ENCODE measurements at regions not wholly inside any gene's neighbourhood (a gene's known extent, or its start where the extent isn't known, plus 50 kb on each side); places are given as distances from the start of the nearest gene placed in this dataset.

DNA sequence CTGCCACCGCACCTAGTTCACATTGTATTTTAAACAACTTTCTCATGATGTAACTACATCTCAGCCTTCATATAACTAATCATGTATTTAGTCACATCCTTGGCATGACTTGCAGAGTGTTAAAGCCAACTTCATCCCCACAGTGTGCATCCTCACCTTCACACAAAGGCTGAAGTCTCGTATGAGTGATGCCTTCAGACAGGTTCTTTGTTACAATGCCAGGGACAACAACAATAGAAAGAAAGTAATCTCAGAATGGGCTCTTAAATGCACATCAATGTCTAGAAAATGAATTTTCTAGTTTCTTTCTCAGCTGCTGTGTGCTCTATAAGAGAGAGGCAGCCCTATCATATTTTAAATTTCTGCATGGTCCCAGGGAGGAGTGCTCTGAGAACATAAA, 221.3 kb downstream of the DIO2 start:
- TF ChIP-seq, protein P1, sequence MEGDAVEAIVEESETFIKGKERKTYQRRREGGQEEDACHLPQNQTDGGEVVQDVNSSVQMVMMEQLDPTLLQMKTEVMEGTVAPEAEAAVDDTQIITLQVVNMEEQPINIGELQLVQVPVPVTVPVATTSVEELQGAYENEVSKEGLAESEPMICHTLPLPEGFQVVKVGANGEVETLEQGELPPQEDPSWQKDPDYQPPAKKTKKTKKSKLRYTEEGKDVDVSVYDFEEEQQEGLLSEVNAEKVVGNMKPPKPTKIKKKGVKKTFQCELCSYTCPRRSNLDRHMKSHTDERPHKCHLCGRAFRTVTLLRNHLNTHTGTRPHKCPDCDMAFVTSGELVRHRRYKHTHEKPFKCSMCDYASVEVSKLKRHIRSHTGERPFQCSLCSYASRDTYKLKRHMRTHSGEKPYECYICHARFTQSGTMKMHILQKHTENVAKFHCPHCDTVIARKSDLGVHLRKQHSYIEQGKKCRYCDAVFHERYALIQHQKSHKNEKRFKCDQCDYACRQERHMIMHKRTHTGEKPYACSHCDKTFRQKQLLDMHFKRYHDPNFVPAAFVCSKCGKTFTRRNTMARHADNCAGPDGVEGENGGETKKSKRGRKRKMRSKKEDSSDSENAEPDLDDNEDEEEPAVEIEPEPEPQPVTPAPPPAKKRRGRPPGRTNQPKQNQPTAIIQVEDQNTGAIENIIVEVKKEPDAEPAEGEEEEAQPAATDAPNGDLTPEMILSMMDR (IDR thresholded peaks at IDR 0.05), result no peak
- no peaks in the 10 kb centered on the region for H3K27me3 ChIP-seq
- H3K4me1 ChIP-seq, result no peaks in the 10 kb centered on the region
- no peaks in the 10 kb centered on the region for H3K36me3 ChIP-seq
- H3K4me3 ChIP-seq, result no peak overlapping the region
- no peak for DNase-seq
- H3K27ac ChIP-seq, result no peak overlapping the region
- no peaks in the 10 kb centered on the region for H3K9me3 ChIP-seq

GRCh38 chr14:79986251-79986650, 225.1 kb downstream of the DIO2 start:
- TF ChIP-seq, protein P1 (IDR thresholded peaks at IDR 0.05), result no peak
- TF ChIP-seq POLR2A (IDR thresholded peaks at IDR 0.05), result no peak
- Histone ChIP-seq H3K36me3 (no peaks in the 10 kb centered on the region), H3K27me3 (no peaks in the 10 kb centered on the region), H3K4me1 (no peaks in the 10 kb centered on the region), H3K4me3 (no peak overlapping the region), H3K9me3 (no peaks in the 10 kb centered on the region), H3K27ac (no peak overlapping the region)
- no peak for DNase-seq

DNA sequence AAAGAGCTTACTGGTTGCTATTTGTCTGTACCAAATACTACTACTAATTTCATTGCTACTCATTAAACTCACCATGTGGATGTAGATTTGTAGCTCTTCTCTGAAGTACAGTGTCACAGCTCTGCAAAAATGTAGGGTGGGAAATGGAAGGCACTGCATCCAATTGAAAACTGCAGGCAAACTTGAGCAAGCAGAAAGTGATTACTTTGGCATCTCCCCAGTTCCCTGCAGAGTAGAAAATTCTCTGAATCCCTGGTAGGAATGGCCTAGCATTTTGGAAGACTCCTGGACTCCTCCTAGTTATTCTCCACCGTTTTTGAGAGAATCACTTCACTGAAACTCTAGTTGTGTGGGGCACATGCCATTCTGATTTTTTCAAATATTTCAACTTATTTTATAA, 239.1 kb downstream of the DIO2 start:
- Histone ChIP-seq H3K27me3 (no peaks in the 10 kb centered on the region), H3K36me3 (no peaks in the 10 kb centered on the region), H3K27ac (no peak overlapping the region), H3K9me3 (no peaks in the 10 kb centered on the region), H3K4me3 (no peak overlapping the region), H3K4me1 (no peaks in the 10 kb centered on the region)
- TF ChIP-seq, protein P1 (IDR thresholded peaks at IDR 0.05), result no peak
- no peak for TF ChIP-seq POLR2A (IDR thresholded peaks at IDR 0.05)
- DNase-seq, result no peak

- Histone ChIP-seq H3K4me3 (no peak overlapping the region), H3K4me1 (no peaks in the 10 kb centered on the region), H3K36me3 (no peaks in the 10 kb centered on the region), H3K27ac (no peak overlapping the region), H3K9me3 (no peaks in the 10 kb centered on the region), H3K27me3 (no peaks in the 10 kb centered on the region)
- no peak for TF ChIP-seq POLR2A (IDR thresholded peaks at IDR 0.05)
- TF ChIP-seq, protein P1 (IDR thresholded peaks at IDR 0.05), result no peak
- no peak for DNase-seq
Measured at GRCh38 chr14:79971330-79971729, 240.0 kb downstream of the DIO2 start.

GRCh38 chr14:79967453-79967852, 243.9 kb downstream of the DIO2 start:
- no peak overlapping the region for H3K27ac ChIP-seq
- DNase-seq, result no peak
- H3K36me3 ChIP-seq, result no peaks in the 10 kb centered on the region
- H3K9me3 ChIP-seq, result no peaks in the 10 kb centered on the region
- no peaks in the 10 kb centered on the region for H3K27me3 ChIP-seq
- H3K4me3 ChIP-seq, result no peak overlapping the region
- TF ChIP-seq POLR2A (IDR thresholded peaks at IDR 0.05), result no peak
- TF ChIP-seq, protein P1 (IDR thresholded peaks at IDR 0.05), result no peak
- no peaks in the 10 kb centered on the region for H3K4me1 ChIP-seq

DNA sequence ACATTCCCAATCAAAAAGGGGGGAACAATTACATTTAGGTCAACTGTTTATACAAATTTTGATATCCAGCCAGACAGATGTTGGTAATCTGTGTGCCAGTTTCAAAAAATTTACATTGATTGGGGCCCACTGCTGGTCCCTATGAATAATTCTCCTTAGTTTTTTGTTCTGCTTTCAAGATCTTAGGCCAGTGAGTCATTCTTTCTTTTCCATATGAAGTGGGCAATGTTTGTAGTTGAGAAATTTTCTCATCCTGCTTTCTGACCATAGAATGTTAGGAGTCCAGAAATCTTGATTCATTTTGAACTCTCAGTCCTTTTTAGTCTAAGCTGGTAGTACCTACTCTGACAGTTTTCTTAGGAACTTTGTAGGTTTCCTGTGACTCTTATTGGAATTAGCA, 244.3 kb downstream of the DIO2 start:
- H3K36me3 ChIP-seq, result no peaks in the 10 kb centered on the region
- no peaks in the 10 kb centered on the region for H3K4me1 ChIP-seq

More for the DNA sequence above, 244.3 kb downstream of the DIO2 start:
- no peak overlapping the region for H3K27ac ChIP-seq
- DNase-seq, result no peak
- TF ChIP-seq POLR2A (IDR thresholded peaks at IDR 0.05), result no peak
- TF ChIP-seq, protein P1 (IDR thresholded peaks at IDR 0.05), result no peak
- H3K4me3 ChIP-seq, result no peak overlapping the region
- no peaks in the 10 kb centered on the region for H3K27me3 ChIP-seq
- H3K9me3 ChIP-seq, result no peaks in the 10 kb centered on the region

Measured in Peyer's patch (tissue), 4 donors.